GM18511 (cell line): ENCODE measurements at regions not wholly inside any gene's neighbourhood (a gene's known extent, or its start where the extent isn't known, plus 50 kb on each side); places are given as distances from the start of the nearest gene placed in this dataset.
"Not testable (repeated sequence)": the region's sequence is repeated elsewhere in the genome, so short reads cannot be mapped to it uniquely, and the experiment has no call there.

Experiments used
- ATAC-seq: cut with Tn5 transposase; IDR thresholded peaks from one replicate; pipeline ENCODE4 v1.9.1; 2021; ENCODE audit warnings: mild to moderate bottlenecking, moderate library complexity; ENCODE audit not compliant: unreplicated experiment

- ATAC-seq = no peak
These were observed 128.0 kb upstream of the TACR1 start for GRCh38 chr2:75327334-75327733.

- no peak for ATAC-seq
These were observed 127.3 kb upstream of the TACR1 start for GRCh38 chr2:75326645-75327044.

- ATAC-seq = no peak
These were observed 126.3 kb upstream of the TACR1 start for GRCh38 chr2:75325594-75325993.

- no peak for ATAC-seq
These were observed 125.6 kb upstream of the TACR1 start for GRCh38 chr2:75324861-75325284.

- no peak for ATAC-seq
These were observed 124.8 kb upstream of the TACR1 start for GRCh38 chr2:75324141-75324540.

- no peak for ATAC-seq
These were observed 122.2 kb upstream of the TACR1 start for GRCh38 chr2:75321599-75321922.

GRCh38 chr2:75320898-75321598 is 121.7 kb upstream of the TACR1 start:
- ATAC-seq = no peak

GRCh38 chr2:75319951-75320350 is 120.6 kb upstream of the TACR1 start:
- ATAC-seq = no peak

- ATAC-seq = no peak
These were observed 118.5 kb upstream of the TACR1 start for GRCh38 chr2:75317802-75318201.

GRCh38 chr2:75317316-75317715 is 118.0 kb upstream of the TACR1 start:
- ATAC-seq = no peak

GRCh38 chr2:75315436-75315835 is 116.1 kb upstream of the TACR1 start:
- no peak for ATAC-seq

GRCh38 chr2:75311993-75312392 is 112.7 kb upstream of the TACR1 start:
- ATAC-seq = peak; percentile 100

- no peak for ATAC-seq
These were observed 112.2 kb upstream of the TACR1 start for GRCh38 chr2:75311521-75311920.

GRCh38 chr2:75310876-75311275 is 111.6 kb upstream of the TACR1 start:
- ATAC-seq = no peak

- no peak for ATAC-seq
These were observed 110.5 kb upstream of the TACR1 start for GRCh38 chr2:75309596-75310463.

- ATAC-seq = no peak
These were observed 103.9 kb upstream of the TACR1 start for GRCh38 chr2:75303227-75303626.

- no peak for ATAC-seq
These were observed 95.0 kb upstream of the TACR1 start for GRCh38 chr2:75294362-75294761.

GRCh38 chr2:75292826-75293225 is 93.5 kb upstream of the TACR1 start:
- no peak for ATAC-seq

GRCh38 chr2:75290600-75291150 is 91.4 kb upstream of the TACR1 start:
- no peak for ATAC-seq

- ATAC-seq = no peak
These were observed 90.5 kb upstream of the TACR1 start for GRCh38 chr2:75289771-75290170.

GRCh38 chr2:75289178-75289577 is 89.9 kb upstream of the TACR1 start:
- ATAC-seq = not testable (repeated sequence)

GRCh38 chr2:75288760-75289159 is 89.4 kb upstream of the TACR1 start:
- peak; percentile 68 for ATAC-seq
